Smooth muscle cell (in vitro differentiated cells): ENCODE measurements at regions not wholly inside any gene's neighbourhood (a gene's known extent, or its start where the extent isn't known, plus 50 kb on each side); places are given as distances from the start of the nearest gene placed in this dataset.

Experiments
- DNase-seq: peaks from one replicate; lab custom pipeline; 2025; ENCODE audit not compliant: unreplicated experiment; lab: John Stamatoyannopoulos, UW
- H2AFZ ChIP-seq: fragments of 200-600 bp; sonication (generic); 2 replicates; pipeline ENCODE4 v1.6.0; 2016; ENCODE audit warnings: antibody characterized with exemption, low read depth, mild to moderate bottlenecking
- H3F3A ChIP-seq: fragments of 200-600 bp; sonication (generic); 2 replicates; pipeline ENCODE4 v1.6.0; 2017; ENCODE audit warnings: antibody characterized with exemption, low read depth
- H3K27ac ChIP-seq: fragments of 200-600 bp; sonication (generic); 2 replicates; pipeline ENCODE4 v1.5.1; 2016; ENCODE audit warnings: low read depth, mild to moderate bottlenecking
- H3K27me3 ChIP-seq: fragments of 200-600 bp; sonication (generic); 2 replicates; pipeline ENCODE4 v1.6.1; 2016; ENCODE audit warnings: low read depth, mild to moderate bottlenecking
- H3K36me3 ChIP-seq: fragments of 200-600 bp; sonication (generic); 2 replicates; pipeline ENCODE4 v1.5.1; 2016; ENCODE audit warnings: low read depth
- H3K4me1 ChIP-seq: fragments of 200-600 bp; sonication (generic); 2 replicates; pipeline ENCODE4 v1.5.1; 2016; ENCODE audit warnings: low read depth
- H3K4me2 ChIP-seq: fragments of 200-600 bp; sonication (generic); 2 replicates; pipeline ENCODE4 v1.6.0; 2016; ENCODE audit warnings: mild to moderate bottlenecking
- H3K4me3 ChIP-seq: fragments of 200-600 bp; sonication (generic); 2 replicates; pipeline ENCODE4 v1.5.1; 2016; ENCODE audit warnings: mild to moderate bottlenecking
- H3K79me2 ChIP-seq: fragments of 200-600 bp; sonication (generic); 2 replicates; pipeline ENCODE4 v1.6.0; 2016; ENCODE audit warnings: low read depth, mild to moderate bottlenecking
- H3K9ac ChIP-seq: fragments of 200-600 bp; sonication (generic); 2 replicates; pipeline ENCODE4 v1.6.0; 2016; ENCODE audit warnings: low read depth
- H3K9me3 ChIP-seq: fragments of 200-600 bp; sonication (generic); replicated peaks from 2 replicates; pipeline ENCODE4 v1.5.1; 2016; ENCODE audit warnings: low read depth
- H4K20me1 ChIP-seq: fragments of 200-600 bp; sonication (generic); 2 replicates; pipeline ENCODE4 v1.6.0; 2016; ENCODE audit warnings: low read depth
- CTCF ChIP-seq: fragments of 200-600 bp; sonication (generic); IDR thresholded peaks from 2 replicates; pipeline ENCODE4 v1.5.1; 2017; ENCODE audit warnings: borderline replicate concordance, mild to moderate bottlenecking, antibody characterized with exemption; ENCODE audit not compliant: insufficient read depth, poor library complexity, severe bottlenecking
- WGBS: methylation state at CpG from one replicate; pipeline ENCODE4 v1.1.7; 2016; ENCODE audit warnings: low lambda C conversion rate; 5-methylcytosine and 5-hydroxymethylcytosine counted together

- 59% methylated on average over 10 of the region's 10 CpGs for WGBS
- Histone ChIP-seq H3K4me3 (no peak overlapping the region), H3K9ac (no peak overlapping the region), H3K4me1 (peaks cover 40% of the 10 kb centered on the region), H4K20me1 (no peaks in the 10 kb centered on the region), H3K79me2 (no peaks in the 10 kb centered on the region), H3K4me2 (no peak overlapping the region), H3K36me3 (no peaks in the 10 kb centered on the region), H3K9me3 (no peaks in the 10 kb centered on the region), H2AFZ (peak overlapping the region; percentile 13), H3K27ac (no peak overlapping the region), H3K27me3 (no peaks in the 10 kb centered on the region), H3F3A (no peaks in the 10 kb centered on the region)
- TF ChIP-seq CTCF: no peak
- no peak for DNase-seq
Observed at GRCh38 chr5:88551724-88552345, 283.2 kb upstream of the TMEM161B start.

GRCh38 chr5:88550736-88551135 is 282.1 kb upstream of the TMEM161B start:
- H3K79me2 ChIP-seq: no peaks in the 10 kb centered on the region
- no peak overlapping the region for H3K9ac ChIP-seq
- no peak for TF ChIP-seq CTCF
- no peak overlapping the region for H3K4me3 ChIP-seq
- H3K9me3 ChIP-seq: no peaks in the 10 kb centered on the region
- no peaks in the 10 kb centered on the region for H3K36me3 ChIP-seq
- H4K20me1 ChIP-seq: no peaks in the 10 kb centered on the region
- H3F3A ChIP-seq: no peaks in the 10 kb centered on the region
- no peak overlapping the region for H2AFZ ChIP-seq
- H3K4me2 ChIP-seq: no peak overlapping the region
- H3K4me1 ChIP-seq: peaks cover 31% of the 10 kb centered on the region
- DNase-seq: no peak
- H3K27ac ChIP-seq: no peak overlapping the region
- H3K27me3 ChIP-seq: no peaks in the 10 kb centered on the region

GRCh38 chr5:88548136-88548805 is 279.6 kb upstream of the TMEM161B start:
- no peak overlapping the region for H3K9ac ChIP-seq
- no peaks in the 10 kb centered on the region for H3K36me3 ChIP-seq
- no peak overlapping the region for H2AFZ ChIP-seq
- H3K4me3 ChIP-seq: no peak overlapping the region
- no peak overlapping the region for H3K27ac ChIP-seq
- peaks cover 52% of the 10 kb centered on the region for H3K4me1 ChIP-seq
- H4K20me1 ChIP-seq: no peaks in the 10 kb centered on the region
- H3F3A ChIP-seq: no peaks in the 10 kb centered on the region
- no peaks in the 10 kb centered on the region for H3K9me3 ChIP-seq
- H3K79me2 ChIP-seq: no peaks in the 10 kb centered on the region
- TF ChIP-seq CTCF: no peak
- H3K4me2 ChIP-seq: no peak overlapping the region
- no peaks in the 10 kb centered on the region for H3K27me3 ChIP-seq
- WGBS: 88% methylated on average over 4 of the region's 4 CpGs
- no peak for DNase-seq

GRCh38 chr5:88545338-88545737 is 276.7 kb upstream of the TMEM161B start:
- no peak for TF ChIP-seq CTCF
- DNase-seq: no peak
- Histone ChIP-seq H2AFZ (no peak overlapping the region), H3K4me1 (peaks cover 34% of the 10 kb centered on the region), H3K36me3 (no peaks in the 10 kb centered on the region), H4K20me1 (no peaks in the 10 kb centered on the region), H3K4me2 (no peak overlapping the region), H3K79me2 (no peaks in the 10 kb centered on the region), H3K4me3 (no peak overlapping the region), H3F3A (no peaks in the 10 kb centered on the region), H3K27me3 (peaks cover 11% of the 10 kb centered on the region), H3K9me3 (no peaks in the 10 kb centered on the region), H3K9ac (no peak overlapping the region), H3K27ac (no peak overlapping the region)
